Hepatocyte (in vitro differentiated cells): ENCODE measurements at regions not wholly inside any gene's neighbourhood (a gene's known extent, or its start where the extent isn't known, plus 50 kb on each side); places are given as distances from the start of the nearest gene placed in this dataset.

Source experiments
- DNase-seq: peaks from one replicate; pipeline ENCODE4 v3.0.0-alpha.2; 2016; ENCODE audit warnings: low spot score
- H2AFZ ChIP-seq: fragments of 200-600 bp; sonication (generic); 2 replicates; pipeline ENCODE4 v1.6.0; 2016; ENCODE audit warnings: antibody characterized with exemption, mild to moderate bottlenecking
- H3K27ac ChIP-seq: fragments of 200-600 bp; sonication (generic); 2 replicates; pipeline ENCODE4 v1.5.1; 2016; ENCODE audit warnings: mild to moderate bottlenecking
- H3K27me3 ChIP-seq: fragments of 200-600 bp; sonication (generic); 2 replicates; pipeline ENCODE4 v1.6.1; 2016
- H3K36me3 ChIP-seq: fragments of 200-600 bp; sonication (generic); replicated peaks from 2 replicates; pipeline ENCODE4 v1.5.1; 2016; ENCODE audit warnings: low read depth; ENCODE audit not compliant: insufficient read depth
- H3K4me1 ChIP-seq: fragments of 200-600 bp; sonication (generic); 2 replicates; pipeline ENCODE4 v1.5.1; 2016; ENCODE audit warnings: mild to moderate bottlenecking, moderate library complexity; ENCODE audit not compliant: insufficient read depth
- H3K4me2 ChIP-seq: fragments of 200-600 bp; sonication (generic); 2 replicates; pipeline ENCODE4 v1.6.0; 2016
- H3K4me3 ChIP-seq: fragments of 200-600 bp; sonication (generic); 2 replicates; pipeline ENCODE4 v1.5.1; 2016; ENCODE audit warnings: mild to moderate bottlenecking
- H3K79me2 ChIP-seq: fragments of 200-600 bp; sonication (generic); 2 replicates; pipeline ENCODE4 v1.6.0; 2017; ENCODE audit warnings: mild to moderate bottlenecking
- H3K9me2 ChIP-seq: fragments of 200-600 bp; sonication (generic); replicated peaks from 2 replicates; pipeline ENCODE4 v1.6.0; 2017; ENCODE audit warnings: mild to moderate bottlenecking; ENCODE audit not compliant: insufficient read depth
- H3K9me3 ChIP-seq: fragments of 200-600 bp; sonication (generic); 2 replicates; pipeline ENCODE4 v1.5.1; 2016; ENCODE audit warnings: low read depth, mild to moderate bottlenecking
- H4K20me1 ChIP-seq: fragments of 200-600 bp; sonication (generic); 2 replicates; pipeline ENCODE4 v1.6.0; 2016; ENCODE audit warnings: mild to moderate bottlenecking; ENCODE audit not compliant: insufficient read depth, poor library complexity, severe bottlenecking
- CTCF ChIP-seq: fragments of 200-600 bp; sonication (generic); IDR thresholded peaks from 2 replicates; pipeline ENCODE4 v1.5.1; 2016; ENCODE audit warnings: antibody characterized with exemption, mild to moderate bottlenecking; ENCODE audit not compliant: poor library complexity
- EZH2 ChIP-seq: fragments of 200-600 bp; sonication (generic); IDR thresholded peaks from 2 replicates; pipeline ENCODE4 v1.6.1; 2016; ENCODE audit warnings: antibody characterized with exemption, mild to moderate bottlenecking, borderline replicate concordance
- EZH2phosphoT487 ChIP-seq: fragments of 200-600 bp; sonication (generic); IDR thresholded peaks from one replicate; pipeline ENCODE4 v1.6.1; 2018; ENCODE audit warnings: antibody characterized with exemption, mild to moderate bottlenecking, low read depth, moderate library complexity; ENCODE audit not compliant: unreplicated experiment, severe bottlenecking
- WGBS: methylation state at CpG from one replicate; pipeline ENCODE4 v1.1.6; 2016; ENCODE audit warnings: low lambda C conversion rate; ENCODE audit errors: missing lambda C conversion rate; 5-methylcytosine and 5-hydroxymethylcytosine counted together

GRCh38 chr1:81597720-81598426 lies 202.9 kb upstream of the ADGRL2 start:
- Histone ChIP-seq H3K9me3 (no peaks in the 10 kb centered on the region), H2AFZ (no peak overlapping the region), H3K79me2 (no peaks in the 10 kb centered on the region), H3K27ac (no peak overlapping the region), H3K4me2 (no peak overlapping the region), H3K27me3 (no peaks in the 10 kb centered on the region), H3K4me3 (no peak overlapping the region), H3K9me2 (no peaks in the 10 kb centered on the region), H3K36me3 (no peaks in the 10 kb centered on the region), H4K20me1 (no peaks in the 10 kb centered on the region), H3K4me1 (no peaks in the 10 kb centered on the region)
- TF ChIP-seq CTCF, result no peak
- TF ChIP-seq EZH2, result no peak
- TF ChIP-seq EZH2phosphoT487, result no peak
- no peak for DNase-seq
- WGBS, result 93% methylated on average over 3 of the region's 3 CpGs

- H3K79me2 ChIP-seq, result no peaks in the 10 kb centered on the region
- H3K27me3 ChIP-seq, result no peaks in the 10 kb centered on the region
- no peaks in the 10 kb centered on the region for H3K9me3 ChIP-seq
- H3K4me1 ChIP-seq, result no peaks in the 10 kb centered on the region
- H3K27ac ChIP-seq, result no peak overlapping the region
- TF ChIP-seq EZH2 (no peak), CTCF (no peak), EZH2phosphoT487 (no peak)
- no peak overlapping the region for H3K4me2 ChIP-seq
- 93% methylated on average over 14 of the region's 14 CpGs for WGBS
- no peak overlapping the region for H3K4me3 ChIP-seq
- no peaks in the 10 kb centered on the region for H4K20me1 ChIP-seq
- H2AFZ ChIP-seq, result no peak overlapping the region
- H3K9me2 ChIP-seq, result no peaks in the 10 kb centered on the region
- DNase-seq, result no peak
- no peaks in the 10 kb centered on the region for H3K36me3 ChIP-seq
Measured at GRCh38 chr1:81596341-81596740, 204.4 kb upstream of the ADGRL2 start.

GRCh38 chr1:81594206-81594605 lies 206.5 kb upstream of the ADGRL2 start:
- 50% methylated on average over 1 of the region's 1 CpG for WGBS
- H2AFZ ChIP-seq, result no peak overlapping the region
- H3K9me2 ChIP-seq, result no peaks in the 10 kb centered on the region
- no peak overlapping the region for H3K4me2 ChIP-seq
- DNase-seq, result no peak
- TF ChIP-seq EZH2phosphoT487, result no peak
- TF ChIP-seq CTCF, result no peak
- no peak for TF ChIP-seq EZH2
- H3K9me3 ChIP-seq, result no peaks in the 10 kb centered on the region
- H3K4me1 ChIP-seq, result no peaks in the 10 kb centered on the region
- H3K79me2 ChIP-seq, result no peaks in the 10 kb centered on the region
- no peaks in the 10 kb centered on the region for H3K36me3 ChIP-seq
- no peaks in the 10 kb centered on the region for H4K20me1 ChIP-seq
- no peak overlapping the region for H3K27ac ChIP-seq
- no peak overlapping the region for H3K4me3 ChIP-seq
- no peaks in the 10 kb centered on the region for H3K27me3 ChIP-seq
